ENCODE measurements at regions not wholly inside any gene's neighbourhood (a gene's known extent, or its start where the extent isn't known, plus 50 kb on each side); places are given as distances from the start of the nearest gene placed in this dataset.
A peak's percentile ranks its signal among the peaks of the same experiment; 100 is the strongest.

- WGBS, 2 donors (ENCODE audit: low coverage in 1 of 2), result 97 to 100% methylated on average over 1 to 2 of the region's 2 CpGs
- TF ChIP-seq POLR2A (IDR thresholded peaks at IDR 0.05) (no peak), CTCF (IDR thresholded peaks at IDR 0.05) (no peak), EP300 (IDR thresholded peaks at IDR 0.05) (no peak), POLR2AphosphoS5 (IDR thresholded peaks at IDR 0.05) (no peak)
Observed at GRCh38 chr14:54335569-54336155, 61.1 kb upstream of the CDKN3 start.

GRCh38 chr14:54337314-54337713 lies 59.5 kb upstream of the CDKN3 start:
- no peak for ATAC-seq
- Histone ChIP-seq H3K9me3 (no peaks in the 10 kb centered on the region), H3K4me3 (no peak overlapping the region), H3K4me1 (no peaks in the 10 kb centered on the region), H3K27ac (no peak overlapping the region), H3K27me3 (no peaks in the 10 kb centered on the region), H3K36me3 (no peaks in the 10 kb centered on the region)
- TF ChIP-seq CTCF (IDR thresholded peaks at IDR 0.05) (no peak), EP300 (IDR thresholded peaks at IDR 0.05) (no peak), POLR2A (IDR thresholded peaks at IDR 0.05) (no peak), POLR2AphosphoS5 (IDR thresholded peaks at IDR 0.05) (no peak)
- WGBS, 2 donors (ENCODE audit: low coverage in 1 of 2), result 82 to 94% methylated on average over 7 to 10 of the region's 10 CpGs

More at GRCh38 chr14:54335569-54336155, 61.1 kb upstream of the CDKN3 start:
- Histone ChIP-seq H3K4me3 (no peak overlapping the region), H3K9me3 (no peaks in the 10 kb centered on the region), H3K4me1 (peaks cover 0 to 16% (median 0%) of the 10 kb centered on the region in 3 donors), H3K27me3 (no peaks in the 10 kb centered on the region), H3K27ac (no peak overlapping the region), H3K36me3 (no peaks in the 10 kb centered on the region)
- ATAC-seq, result no peak

- no peak for ATAC-seq
- Histone ChIP-seq H3K9me3 (no peaks in the 10 kb centered on the region), H3K4me3 (no peak overlapping the region), H3K4me1 (peaks cover 0 to 11% (median 0%) of the 10 kb centered on the region in 3 donors), H3K27ac (no peak overlapping the region), H3K36me3 (no peaks in the 10 kb centered on the region), H3K27me3 (no peaks in the 10 kb centered on the region)
- 39 to 57% methylated on average over 6 of the region's 6 CpGs for WGBS, 2 donors (ENCODE audit: low coverage in 1 of 2)
- TF ChIP-seq CTCF (IDR thresholded peaks at IDR 0.05) (peak in 1 of 4 experiments; percentile 11), POLR2AphosphoS5 (IDR thresholded peaks at IDR 0.05) (no peak), POLR2A (IDR thresholded peaks at IDR 0.05) (no peak), EP300 (IDR thresholded peaks at IDR 0.05) (no peak)
Observed at GRCh38 chr14:54338696-54339317, 58.0 kb upstream of the CDKN3 start.

- H3K4me1 ChIP-seq, result peaks cover 0 to 13% (median 0%) of the 10 kb centered on the region in 3 donors
- TF ChIP-seq POLR2AphosphoS5 (IDR thresholded peaks at IDR 0.05) (no peak), CTCF (IDR thresholded peaks at IDR 0.05) (no peak), POLR2A (IDR thresholded peaks at IDR 0.05) (no peak), EP300 (IDR thresholded peaks at IDR 0.05) (no peak)
- H3K4me3 ChIP-seq, result no peak overlapping the region
- no peaks in the 10 kb centered on the region for H3K9me3 ChIP-seq
- ATAC-seq, result no peak
- no peaks in the 10 kb centered on the region for H3K27me3 ChIP-seq
- no peaks in the 10 kb centered on the region for H3K36me3 ChIP-seq
- no peak overlapping the region for H3K27ac ChIP-seq
- WGBS, 2 donors (ENCODE audit: low coverage in 1 of 2), result 67 to 95% methylated on average over 2 of the region's 2 CpGs
Observed at GRCh38 chr14:54339771-54340170, 57.0 kb upstream of the CDKN3 start.

GRCh38 chr14:54342806-54343205 lies 54.0 kb upstream of the CDKN3 start:
- ATAC-seq, result no peak
- H3K4me3 ChIP-seq, result no peak overlapping the region
- no peaks in the 10 kb centered on the region for H3K27me3 ChIP-seq
- 87 to 100% methylated on average over 2 to 3 of the region's 3 CpGs for WGBS, 2 donors (ENCODE audit: low coverage in 1 of 2)
- no peaks in the 10 kb centered on the region for H3K9me3 ChIP-seq
- H3K36me3 ChIP-seq, result no peaks in the 10 kb centered on the region
- TF ChIP-seq EP300 (IDR thresholded peaks at IDR 0.05) (no peak), POLR2A (IDR thresholded peaks at IDR 0.05) (no peak), POLR2AphosphoS5 (IDR thresholded peaks at IDR 0.05) (no peak), CTCF (IDR thresholded peaks at IDR 0.05) (no peak)
- peaks cover 0 to 13% (median 0%) of the 10 kb centered on the region in 3 donors for H3K4me1 ChIP-seq
- H3K27ac ChIP-seq, result no peak overlapping the region
